ENCODE measurements at regions not wholly inside any gene's neighbourhood (a gene's known extent, or its start where the extent isn't known, plus 50 kb on each side); places are given as distances from the start of the nearest gene placed in this dataset.
"Not testable (repeated sequence)": the region's sequence is repeated elsewhere in the genome, so short reads cannot be mapped to it uniquely, and the experiment has no call there.

GRCh38 chr11:80281194-80281593 lies 840.4 kb upstream of the TENM4 start:
- intact Hi-C loops (cut with DNase I): no loop called here
- 71 to 86% (median 78%) methylated on average over 1 of the region's 1 CpG for WGBS, 3 donors
- Histone ChIP-seq H3K27ac (no peak overlapping the region), H3K36me3 (no peaks in the 10 kb centered on the region), H3K4me1 (ENCODE audit: insufficient read depth) (peaks cover 4% of the 10 kb centered on the region), H3K9me3 (no peaks in the 10 kb centered on the region), H3K4me3 (no peak overlapping the region), H3K27me3 (no peaks in the 10 kb centered on the region)
- no peak for DNase-seq
- TF ChIP-seq POLR2A (IDR thresholded peaks at IDR 0.05) (no peak), EP300 (IDR thresholded peaks at IDR 0.05) (no peak), CTCF (IDR thresholded peaks at IDR 0.05) (no peak)

GRCh38 chr11:80280737-80281136 lies 839.9 kb upstream of the TENM4 start:
- Histone ChIP-seq H3K27me3 (no peaks in the 10 kb centered on the region), H3K4me3 (no peak overlapping the region), H3K27ac (no peak overlapping the region), H3K4me1 (ENCODE audit: insufficient read depth) (peaks cover 4% of the 10 kb centered on the region), H3K9me3 (no peaks in the 10 kb centered on the region), H3K36me3 (no peaks in the 10 kb centered on the region)
- intact Hi-C loops (cut with DNase I): no loop called here
- TF ChIP-seq EP300 (IDR thresholded peaks at IDR 0.05) (no peak), POLR2A (IDR thresholded peaks at IDR 0.05) (no peak), CTCF (IDR thresholded peaks at IDR 0.05) (no peak)
- WGBS, 3 donors: 7 to 12% (median 12%) methylated on average over 3 of the region's 3 CpGs
- peak in 2 of 5 donors; percentile 28 for DNase-seq

GRCh38 chr11:80261776-80262175 lies 820.9 kb upstream of the TENM4 start:
- Histone ChIP-seq H3K36me3 (no peaks in the 10 kb centered on the region), H3K27me3 (no peaks in the 10 kb centered on the region), H3K4me3 (no peak overlapping the region), H3K9me3 (no peaks in the 10 kb centered on the region), H3K4me1 (ENCODE audit: insufficient read depth) (no peaks in the 10 kb centered on the region), H3K27ac (no peak overlapping the region)
- intact Hi-C loops (cut with DNase I): no loop called here
- 87 to 89% (median 88%) methylated on average over 5 of the region's 5 CpGs for WGBS, 3 donors
- TF ChIP-seq POLR2A (IDR thresholded peaks at IDR 0.05) (no peak), EP300 (IDR thresholded peaks at IDR 0.05) (no peak), CTCF (IDR thresholded peaks at IDR 0.05) (no peak)
- no peak for DNase-seq

- H3K4me1 ChIP-seq (ENCODE audit: insufficient read depth); H3K27me3 ChIP-seq; H3K4me3 ChIP-seq; intact Hi-C loops (cut with DNase I); H3K36me3 ChIP-seq; H3K27ac ChIP-seq; DNase-seq; H3K9me3 ChIP-seq: not testable (repeated sequence)
- WGBS, 3 donors: 90 to 95% (median 92%) methylated on average over 27 to 45 of the region's 45 CpGs
Measured at GRCh38 chr11:80257319-80258015, 816.6 kb upstream of the TENM4 start.

- TF ChIP-seq POLR2A (IDR thresholded peaks at IDR 0.05): no peak
- H3K4me1 ChIP-seq (ENCODE audit: insufficient read depth): no peaks in the 10 kb centered on the region
- DNase-seq: no peak
- no peak overlapping the region for H3K4me3 ChIP-seq
- no peaks in the 10 kb centered on the region for H3K9me3 ChIP-seq
- no peaks in the 10 kb centered on the region for H3K36me3 ChIP-seq
- no peaks in the 10 kb centered on the region for H3K27me3 ChIP-seq
- H3K27ac ChIP-seq: no peak overlapping the region
- intact Hi-C loops (cut with DNase I): no loop called here
Measured at GRCh38 chr11:80255021-80255420, 814.2 kb upstream of the TENM4 start.
